ENCODE measurements at regions not wholly inside any gene's neighbourhood (a gene's known extent, or its start where the extent isn't known, plus 50 kb on each side); places are given as distances from the start of the nearest gene placed in this dataset.

DNA sequence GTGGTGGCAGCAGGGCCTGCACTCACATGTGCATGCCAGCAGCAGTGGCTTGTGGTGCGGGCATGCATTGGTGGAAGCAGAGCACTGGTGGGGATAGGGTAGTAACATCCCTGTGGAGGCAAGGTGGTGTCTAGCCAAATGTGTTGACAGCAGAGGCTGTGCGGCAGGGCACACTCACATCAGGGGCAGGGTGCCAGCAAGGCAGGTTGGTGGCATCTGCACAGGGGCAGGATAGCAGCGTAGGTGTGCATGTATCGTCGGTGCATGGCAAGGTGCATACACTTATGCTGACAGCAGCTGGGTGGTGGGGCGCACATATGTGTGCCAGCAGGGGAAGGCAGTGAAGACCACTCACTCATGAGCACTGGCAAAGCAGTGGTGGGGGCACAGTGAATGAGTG is 211.5 kb upstream of the CSNK1A1L start:
- Histone ChIP-seq H3K9me3 (ENCODE audit: control insufficient read depth, low read depth, low read length) (no peaks in the 10 kb centered on the region), H3K4me1 (ENCODE audit: control insufficient read depth, insufficient read depth, low read length) (no peaks in the 10 kb centered on the region), H3K27ac (ENCODE audit: low read length) (no peak overlapping the region), H3K36me3 (ENCODE audit: control insufficient read depth, insufficient read depth, low read length) (no peaks in the 10 kb centered on the region), H3K27me3 (ENCODE audit: control insufficient read depth, insufficient read depth, low read length) (no peaks in the 10 kb centered on the region), H3K4me3 (ENCODE audit: low read length) (no peak overlapping the region)
- no CpG with 5 or more reads among the region's 6 CpGs for WGBS (ENCODE audit: insufficient coverage, low lambda C conversion rate)
- no peak for DNase-seq

DNA sequence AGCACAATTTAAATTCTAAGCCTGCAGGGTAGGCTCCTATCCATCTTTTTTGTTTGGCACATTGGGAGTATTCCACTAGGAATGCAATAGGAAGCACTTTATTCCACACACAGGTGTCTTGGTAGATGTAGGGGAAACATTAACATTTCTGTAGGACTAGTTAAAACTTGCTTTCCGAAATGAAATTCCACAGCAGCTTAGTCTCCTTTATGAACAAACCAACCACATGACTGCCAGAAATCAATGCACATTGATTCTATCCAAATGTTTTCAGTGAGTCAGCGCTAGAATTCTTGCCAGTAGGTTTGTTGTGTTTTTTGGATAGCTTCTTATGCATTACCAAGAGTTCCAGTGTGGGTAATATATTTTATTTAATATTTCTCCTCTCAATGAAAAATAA is 207.9 kb upstream of the CSNK1A1L start:
- no peak for DNase-seq
- no peaks in the 10 kb centered on the region for H3K27me3 ChIP-seq (ENCODE audit: control insufficient read depth, insufficient read depth, low read length)
- H3K9me3 ChIP-seq (ENCODE audit: control insufficient read depth, low read depth, low read length): no peaks in the 10 kb centered on the region
- no CpG with 5 or more reads among the region's 2 CpGs for WGBS (ENCODE audit: insufficient coverage, low lambda C conversion rate)
- no peaks in the 10 kb centered on the region for H3K4me1 ChIP-seq (ENCODE audit: control insufficient read depth, insufficient read depth, low read length)
- no peak overlapping the region for H3K4me3 ChIP-seq (ENCODE audit: low read length)
- H3K36me3 ChIP-seq (ENCODE audit: control insufficient read depth, insufficient read depth, low read length): no peaks in the 10 kb centered on the region
- H3K27ac ChIP-seq (ENCODE audit: low read length): no peak overlapping the region

DNA sequence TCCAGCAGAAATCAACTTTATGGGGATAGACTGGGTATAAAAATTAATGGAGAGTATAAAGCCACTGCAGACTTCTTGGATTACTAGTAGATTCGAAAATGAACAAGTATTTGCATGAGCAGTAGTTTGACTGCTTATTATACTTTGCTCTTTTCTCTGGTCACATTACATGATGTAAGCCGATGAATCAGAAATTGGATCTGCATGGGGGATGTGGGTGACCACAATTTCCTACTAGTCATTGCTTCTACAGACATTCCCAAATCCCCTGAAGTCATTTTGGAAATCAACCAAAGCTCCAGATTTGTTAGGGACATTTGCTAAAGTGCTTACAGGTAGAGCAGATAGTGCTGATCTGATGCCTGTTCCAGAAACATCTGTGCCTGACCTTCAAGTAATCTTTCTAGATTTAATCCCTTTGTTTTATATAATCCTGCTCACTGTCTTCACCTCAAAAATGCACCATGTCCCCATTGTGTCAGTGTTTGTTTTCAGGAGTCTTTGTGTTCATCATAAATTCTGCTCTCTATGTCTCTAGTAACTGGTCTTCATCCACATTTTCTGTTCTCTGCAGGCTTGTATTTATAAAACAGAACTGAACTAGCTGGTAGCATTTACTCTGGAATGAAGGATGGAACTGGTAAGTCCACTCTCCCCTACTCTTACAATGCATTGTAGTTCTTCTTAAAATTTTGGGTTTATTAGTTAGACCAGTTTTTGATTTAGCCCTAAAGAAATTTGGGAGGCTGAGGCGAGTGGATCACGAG is 201.5 kb upstream of the CSNK1A1L start:
- H3K27me3 ChIP-seq (ENCODE audit: control insufficient read depth, insufficient read depth, low read length): no peaks in the 10 kb centered on the region
- H3K9me3 ChIP-seq (ENCODE audit: control insufficient read depth, low read depth, low read length): no peaks in the 10 kb centered on the region
- H3K4me1 ChIP-seq (ENCODE audit: control insufficient read depth, insufficient read depth, low read length): no peaks in the 10 kb centered on the region
- H3K4me3 ChIP-seq (ENCODE audit: low read length): no peak overlapping the region
- 83% methylated on average over 1 of the region's 4 CpGs for WGBS (ENCODE audit: insufficient coverage, low lambda C conversion rate)
- H3K36me3 ChIP-seq (ENCODE audit: control insufficient read depth, insufficient read depth, low read length): no peaks in the 10 kb centered on the region
- DNase-seq: no peak
- H3K27ac ChIP-seq (ENCODE audit: low read length): no peak overlapping the region

DNA sequence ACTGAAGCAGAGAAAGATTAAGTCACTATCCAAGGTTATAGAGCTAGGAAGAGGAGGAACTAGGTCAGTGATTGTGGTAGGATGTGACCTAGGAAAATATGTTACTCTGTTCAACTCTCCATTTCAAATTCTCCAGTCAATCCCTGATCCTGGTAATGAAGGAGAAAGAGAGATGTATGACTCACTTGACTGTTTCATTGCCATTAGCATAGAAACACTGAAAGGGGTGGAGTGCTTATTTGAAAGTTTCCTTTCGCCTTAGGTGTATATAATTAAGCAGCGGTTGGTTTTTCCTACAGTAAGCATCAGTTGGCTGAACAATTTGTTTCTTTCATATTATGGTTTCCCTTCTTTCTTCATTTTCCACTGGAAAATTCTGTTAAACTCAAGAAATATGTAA is 198.1 kb upstream of the CSNK1A1L start:
- no peak overlapping the region for H3K27ac ChIP-seq (ENCODE audit: low read length)
- H3K27me3 ChIP-seq (ENCODE audit: control insufficient read depth, insufficient read depth, low read length): no peaks in the 10 kb centered on the region
- no peaks in the 10 kb centered on the region for H3K36me3 ChIP-seq (ENCODE audit: control insufficient read depth, insufficient read depth, low read length)
- DNase-seq: no peak
- no peaks in the 10 kb centered on the region for H3K4me1 ChIP-seq (ENCODE audit: control insufficient read depth, insufficient read depth, low read length)
- H3K4me3 ChIP-seq (ENCODE audit: low read length): no peak overlapping the region
- no peaks in the 10 kb centered on the region for H3K9me3 ChIP-seq (ENCODE audit: control insufficient read depth, low read depth, low read length)
- 89% methylated on average over 2 of the region's 2 CpGs for WGBS (ENCODE audit: insufficient coverage, low lambda C conversion rate)

DNA sequence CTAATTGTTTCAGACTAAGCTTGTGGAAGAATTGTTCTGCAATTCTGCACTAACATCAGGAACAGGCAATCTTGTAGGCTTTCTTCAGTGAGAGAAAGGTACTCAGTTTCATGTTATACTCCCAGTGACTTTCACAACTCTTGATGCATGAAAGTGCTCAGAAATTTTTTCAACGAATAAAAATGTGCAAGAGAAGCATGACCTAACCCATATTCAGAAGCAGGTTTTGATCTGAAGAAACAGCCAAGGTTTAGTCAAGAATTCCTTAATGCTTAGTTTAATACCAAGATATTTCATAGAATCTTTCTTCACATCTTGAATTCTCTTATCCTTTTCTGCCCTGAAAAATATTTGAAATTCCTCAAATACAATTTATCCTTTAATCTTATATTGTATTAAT is 197.2 kb upstream of the CSNK1A1L start:
- Histone ChIP-seq H3K9me3 (ENCODE audit: control insufficient read depth, low read depth, low read length) (no peaks in the 10 kb centered on the region), H3K27ac (ENCODE audit: low read length) (no peak overlapping the region), H3K36me3 (ENCODE audit: control insufficient read depth, insufficient read depth, low read length) (no peaks in the 10 kb centered on the region), H3K4me1 (ENCODE audit: control insufficient read depth, insufficient read depth, low read length) (no peaks in the 10 kb centered on the region), H3K27me3 (ENCODE audit: control insufficient read depth, insufficient read depth, low read length) (no peaks in the 10 kb centered on the region), H3K4me3 (ENCODE audit: low read length) (no peak overlapping the region)
- DNase-seq: no peak
- WGBS (ENCODE audit: insufficient coverage, low lambda C conversion rate): 71% methylated on average over 1 of the region's 1 CpG

DNA sequence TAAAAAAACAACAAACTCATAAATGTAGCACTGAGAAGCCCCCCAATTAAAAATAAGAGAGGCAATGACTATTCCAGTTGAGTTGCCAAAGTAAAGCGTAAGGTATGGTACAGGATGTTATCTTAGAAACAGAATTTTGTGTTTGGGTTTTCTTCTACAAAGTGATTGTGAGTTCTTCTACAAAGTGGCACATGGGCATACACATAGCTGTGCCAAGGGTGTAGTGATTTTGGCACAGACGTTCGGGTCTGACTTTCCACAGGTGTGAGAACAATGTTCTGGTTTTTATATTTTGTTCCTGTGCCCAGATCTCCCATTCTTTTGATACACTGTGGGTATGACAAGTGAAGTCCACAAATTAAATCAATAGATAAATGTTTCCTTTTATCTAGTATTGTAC is 190.1 kb upstream of the CSNK1A1L start:
- Histone ChIP-seq H3K4me1 (ENCODE audit: control insufficient read depth, insufficient read depth, low read length) (no peaks in the 10 kb centered on the region), H3K9me3 (ENCODE audit: control insufficient read depth, low read depth, low read length) (no peaks in the 10 kb centered on the region), H3K27me3 (ENCODE audit: control insufficient read depth, insufficient read depth, low read length) (no peaks in the 10 kb centered on the region), H3K4me3 (ENCODE audit: low read length) (no peak overlapping the region), H3K36me3 (ENCODE audit: control insufficient read depth, insufficient read depth, low read length) (no peaks in the 10 kb centered on the region), H3K27ac (ENCODE audit: low read length) (no peak overlapping the region)
- no peak for DNase-seq
- WGBS (ENCODE audit: insufficient coverage, low lambda C conversion rate): no CpG with 5 or more reads among the region's 3 CpGs

DNA sequence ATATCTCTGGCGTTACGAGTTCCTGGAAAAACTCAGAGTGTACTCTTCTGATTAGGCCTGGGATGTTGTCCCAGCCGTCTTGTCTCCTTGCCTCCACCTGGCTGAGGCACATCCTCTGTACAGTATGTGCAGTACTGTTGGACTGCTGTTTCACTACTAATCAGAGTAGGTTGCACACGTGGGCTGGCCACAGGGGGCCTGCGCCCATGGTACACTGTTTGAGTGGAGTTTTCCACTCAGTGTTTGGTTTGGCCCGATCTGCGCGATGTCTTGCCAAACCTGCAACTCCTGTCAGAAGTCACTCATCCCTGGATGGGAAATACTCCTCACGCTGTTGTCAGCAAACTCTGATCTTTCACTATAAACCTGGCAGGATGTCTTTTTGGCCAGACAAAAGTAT is 189.6 kb upstream of the CSNK1A1L start:
- Histone ChIP-seq H3K4me1 (ENCODE audit: control insufficient read depth, insufficient read depth, low read length) (no peaks in the 10 kb centered on the region), H3K4me3 (ENCODE audit: low read length) (no peak overlapping the region), H3K36me3 (ENCODE audit: control insufficient read depth, insufficient read depth, low read length) (no peaks in the 10 kb centered on the region), H3K27me3 (ENCODE audit: control insufficient read depth, insufficient read depth, low read length) (no peaks in the 10 kb centered on the region), H3K9me3 (ENCODE audit: control insufficient read depth, low read depth, low read length) (no peaks in the 10 kb centered on the region), H3K27ac (ENCODE audit: low read length) (no peak overlapping the region)
- no peak for DNase-seq
- no CpG with 5 or more reads among the region's 9 CpGs for WGBS (ENCODE audit: insufficient coverage, low lambda C conversion rate)

DNA sequence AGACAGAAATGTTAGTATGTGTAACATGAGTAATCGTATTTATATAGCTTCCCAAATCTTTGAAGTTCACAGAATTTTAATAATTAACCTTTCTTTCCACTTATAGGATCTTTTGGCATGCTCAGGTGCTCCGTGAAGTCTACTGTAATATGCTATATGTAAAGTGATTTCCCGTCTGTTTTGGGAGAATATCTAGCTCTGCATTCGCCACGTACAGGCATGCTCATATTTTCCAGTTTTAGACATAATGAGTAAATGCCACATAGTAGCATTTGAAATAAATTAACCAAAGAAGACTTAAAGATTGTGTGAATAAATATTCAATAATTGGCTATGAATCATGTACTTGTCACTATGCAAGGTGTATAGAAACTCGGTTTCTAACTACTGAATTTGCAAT is 189.0 kb upstream of the CSNK1A1L start:
- Histone ChIP-seq H3K27me3 (ENCODE audit: control insufficient read depth, insufficient read depth, low read length) (no peaks in the 10 kb centered on the region), H3K4me3 (ENCODE audit: low read length) (no peak overlapping the region), H3K9me3 (ENCODE audit: control insufficient read depth, low read depth, low read length) (no peaks in the 10 kb centered on the region), H3K36me3 (ENCODE audit: control insufficient read depth, insufficient read depth, low read length) (no peaks in the 10 kb centered on the region), H3K27ac (ENCODE audit: low read length) (no peak overlapping the region), H3K4me1 (ENCODE audit: control insufficient read depth, insufficient read depth, low read length) (no peaks in the 10 kb centered on the region)
- WGBS (ENCODE audit: insufficient coverage, low lambda C conversion rate): 80% methylated on average over 3 of the region's 6 CpGs
- no peak for DNase-seq

DNA sequence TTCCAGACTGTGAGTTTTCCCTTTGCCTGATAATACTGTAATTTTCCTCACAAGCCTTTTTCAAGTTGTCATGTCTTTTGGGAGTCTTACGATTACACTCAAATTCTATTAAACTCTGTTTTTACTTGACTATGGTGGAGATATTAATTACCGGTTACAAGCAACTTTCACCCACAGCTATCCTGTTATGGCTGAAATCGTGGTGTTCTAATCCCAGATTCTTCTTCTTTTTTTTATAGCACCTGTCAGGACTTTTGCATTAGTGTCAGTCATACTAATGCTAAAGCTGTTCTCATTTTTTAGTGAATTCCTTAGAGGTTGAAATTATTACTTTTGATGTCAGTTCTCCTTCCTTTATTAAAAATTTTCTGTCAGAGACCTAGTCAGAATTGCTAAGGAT is 187.8 kb upstream of the CSNK1A1L start:
- Histone ChIP-seq H3K27ac (ENCODE audit: low read length) (no peak overlapping the region), H3K4me3 (ENCODE audit: low read length) (no peak overlapping the region), H3K4me1 (ENCODE audit: control insufficient read depth, insufficient read depth, low read length) (no peaks in the 10 kb centered on the region), H3K27me3 (ENCODE audit: control insufficient read depth, insufficient read depth, low read length) (no peaks in the 10 kb centered on the region), H3K36me3 (ENCODE audit: control insufficient read depth, insufficient read depth, low read length) (no peaks in the 10 kb centered on the region), H3K9me3 (ENCODE audit: control insufficient read depth, low read depth, low read length) (no peaks in the 10 kb centered on the region)
- no peak for DNase-seq
- 95% methylated on average over 3 of the region's 3 CpGs for WGBS (ENCODE audit: insufficient coverage, low lambda C conversion rate)

DNA sequence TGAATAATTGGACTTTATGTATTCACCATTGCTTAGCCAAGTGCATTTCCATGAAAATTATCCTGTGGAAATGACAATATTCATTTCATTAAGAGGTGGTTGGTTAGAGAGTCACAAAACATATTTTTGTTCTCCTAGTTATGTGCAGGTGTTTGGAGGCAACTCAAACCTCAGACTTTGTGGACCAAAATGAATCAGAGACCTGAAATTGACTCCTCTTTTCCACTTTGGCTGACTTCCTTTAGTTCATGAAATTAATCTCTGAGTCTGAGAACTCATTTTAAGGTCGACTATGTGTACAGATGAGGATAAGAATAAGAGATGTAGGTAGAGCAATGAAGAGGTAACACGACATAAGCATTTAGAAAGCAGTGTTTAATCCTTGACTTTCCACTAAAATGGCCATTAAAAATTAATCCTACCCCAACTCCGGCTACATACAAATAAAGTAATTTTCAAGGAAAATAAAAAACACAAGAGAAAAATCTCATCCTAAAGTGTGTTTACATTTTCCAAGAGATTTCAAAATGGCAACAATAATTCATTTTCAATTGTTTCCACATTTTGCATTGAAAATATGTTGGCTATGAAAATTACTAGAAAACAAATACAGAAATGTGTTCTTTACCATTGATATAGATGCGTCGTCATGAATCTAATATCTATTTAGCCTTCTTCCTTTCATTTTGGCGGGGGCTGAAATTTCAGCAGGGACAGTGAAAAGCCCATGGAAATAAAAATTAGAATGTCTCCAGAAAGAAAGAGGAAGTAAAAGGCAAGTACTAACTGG is 185.4 kb upstream of the CSNK1A1L start:
- Histone ChIP-seq H3K27me3 (ENCODE audit: control insufficient read depth, insufficient read depth, low read length) (no peaks in the 10 kb centered on the region), H3K4me3 (ENCODE audit: low read length) (no peak overlapping the region), H3K36me3 (ENCODE audit: control insufficient read depth, insufficient read depth, low read length) (no peaks in the 10 kb centered on the region), H3K27ac (ENCODE audit: low read length) (no peak overlapping the region), H3K4me1 (ENCODE audit: control insufficient read depth, insufficient read depth, low read length) (no peaks in the 10 kb centered on the region), H3K9me3 (ENCODE audit: control insufficient read depth, low read depth, low read length) (no peaks in the 10 kb centered on the region)
- WGBS (ENCODE audit: insufficient coverage, low lambda C conversion rate): 91% methylated on average over 5 of the region's 6 CpGs
- no peak for DNase-seq
